HG02571 (cell line): ENCODE measurements at regions not wholly inside any gene's neighbourhood (a gene's known extent, or its start where the extent isn't known, plus 50 kb on each side); places are given as distances from the start of the nearest gene placed in this dataset.
"Not testable (repeated sequence)": the region's sequence is repeated elsewhere in the genome, so short reads cannot be mapped to it uniquely, and the experiment has no call there.

Source experiments
- ATAC-seq: cut with Tn5 transposase; IDR thresholded peaks from one replicate; pipeline ENCODE4 v1.9.1; 2021; ENCODE audit warnings: mild to moderate bottlenecking, moderate library complexity; ENCODE audit not compliant: unreplicated experiment

DNA sequence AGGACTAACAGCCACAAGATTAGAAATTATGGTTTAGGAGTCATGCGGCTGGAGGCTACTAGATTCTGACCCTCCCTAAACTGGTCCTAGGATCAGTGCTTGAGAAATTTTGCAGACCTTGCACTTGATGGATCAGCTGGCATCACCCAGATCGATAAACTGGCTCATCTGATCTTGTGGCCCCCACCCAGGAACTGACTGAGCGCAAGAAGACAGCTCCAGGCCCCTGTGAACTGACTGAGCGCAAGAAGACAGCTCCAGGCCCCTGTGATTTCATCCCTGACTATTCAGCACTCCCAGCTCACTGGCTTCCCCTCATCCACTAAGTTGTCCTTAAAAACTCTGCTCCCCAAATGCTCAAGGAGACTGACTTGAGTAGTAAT is 67.8 kb downstream of the MRPL36 start:
- not testable (repeated sequence) for ATAC-seq

DNA sequence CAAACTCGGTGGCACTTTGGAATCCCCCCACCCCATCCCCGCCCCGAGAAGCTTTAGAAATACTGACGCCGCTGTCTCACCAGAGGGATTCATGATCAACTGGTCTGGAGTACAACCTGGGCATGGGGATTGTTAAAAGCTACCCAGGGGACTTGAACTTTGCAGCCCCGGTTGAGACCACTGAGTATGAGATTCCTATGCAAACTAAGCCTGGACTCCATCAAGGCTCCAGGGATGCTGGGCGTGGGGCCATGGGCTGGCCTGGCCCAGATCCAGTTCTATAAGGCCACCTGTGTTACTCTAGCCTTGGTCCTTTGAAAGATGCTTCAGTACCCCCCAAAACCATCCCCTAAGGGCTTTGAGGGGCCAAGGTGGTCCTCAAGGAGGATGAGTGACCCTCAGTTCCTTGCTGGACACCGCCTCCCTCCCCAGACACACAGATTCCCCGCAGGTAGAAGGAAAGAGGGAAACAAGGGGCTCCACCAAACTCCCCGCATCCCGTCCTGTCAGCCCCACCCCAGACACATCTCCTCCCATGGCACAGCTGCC is 68.5 kb downstream of the MRPL36 start:
- no peak for ATAC-seq

DNA sequence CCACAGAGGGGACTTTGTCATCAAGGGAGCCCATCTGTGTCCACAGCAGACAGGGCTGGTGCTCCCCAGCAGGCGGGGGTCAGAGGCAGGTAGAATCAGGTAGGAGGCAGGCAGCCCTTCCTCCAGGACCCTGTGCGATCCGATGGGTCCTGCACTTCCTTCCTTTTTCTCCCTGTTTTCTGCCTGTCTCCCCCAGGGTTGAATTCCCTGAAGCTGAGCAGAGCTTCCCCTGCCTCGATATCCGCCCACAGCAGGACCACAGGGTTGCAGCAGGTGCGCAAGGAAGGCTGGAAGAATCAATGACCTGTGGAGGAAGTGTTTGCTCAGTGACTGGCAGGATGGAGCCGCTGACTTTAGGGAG is 69.2 kb downstream of the MRPL36 start:
- no peak for ATAC-seq

DNA sequence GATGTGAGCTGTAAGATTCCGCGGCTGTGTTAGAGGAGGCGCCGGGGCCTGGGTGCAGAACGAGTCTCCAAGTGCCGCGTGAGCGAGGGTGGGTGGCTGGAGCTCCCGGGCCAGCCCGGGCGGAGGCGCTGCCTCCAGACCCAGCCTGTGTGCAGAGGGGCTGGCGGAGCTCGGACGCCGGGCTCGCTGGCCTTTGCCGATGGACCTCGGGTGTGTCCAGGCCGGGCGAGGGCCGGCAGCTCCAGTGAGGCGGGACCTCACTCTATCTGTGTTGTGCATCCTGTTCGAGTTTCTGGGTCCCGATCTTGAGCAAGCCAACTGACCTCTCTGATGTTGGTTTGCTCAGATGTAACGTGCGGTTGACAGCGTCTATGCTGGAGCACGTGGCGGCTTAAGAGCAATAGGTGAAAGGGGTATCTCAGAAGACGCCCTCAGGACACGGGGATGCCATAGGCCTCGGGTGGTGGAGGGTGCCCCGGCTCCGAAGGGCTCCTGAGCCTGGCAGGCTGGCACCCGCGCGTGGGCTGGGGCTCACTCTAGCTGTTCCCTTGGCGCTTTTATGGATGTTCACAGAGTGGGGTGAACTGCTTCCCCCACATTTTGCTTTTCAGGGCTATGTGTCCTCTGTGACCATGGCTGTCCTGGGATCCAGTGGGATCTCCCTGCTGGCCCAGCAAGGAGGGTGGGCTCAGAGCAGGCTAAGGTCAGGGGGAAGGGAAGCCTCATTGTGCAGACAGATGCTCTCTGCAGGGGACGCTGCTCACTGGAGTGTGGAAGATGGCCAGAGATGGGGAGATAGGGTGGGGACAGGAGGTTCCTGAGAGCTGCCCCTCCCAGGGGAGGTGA is 69.8 kb downstream of the MRPL36 start:
- no peak for ATAC-seq

DNA sequence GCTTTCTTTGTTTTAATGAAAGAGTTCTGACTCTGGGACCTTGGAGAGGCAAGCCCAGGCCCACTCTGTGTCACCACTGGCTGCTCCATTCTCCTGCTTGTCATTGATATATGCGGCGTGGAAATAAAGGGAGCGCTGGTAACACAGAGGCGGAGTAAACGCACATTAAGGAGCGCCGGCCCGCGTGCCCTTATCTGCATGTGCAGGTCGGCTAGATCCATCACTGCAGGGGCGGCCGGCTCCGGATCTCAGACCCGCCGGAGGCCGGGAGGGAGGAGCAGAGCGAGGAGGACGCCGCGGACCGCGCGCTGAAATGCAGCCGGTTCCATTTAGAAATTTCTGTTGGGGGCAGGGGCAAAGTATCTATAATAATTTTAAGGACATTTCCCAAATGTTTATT is 70.8 kb downstream of the MRPL36 start:
- ATAC-seq: no peak

DNA sequence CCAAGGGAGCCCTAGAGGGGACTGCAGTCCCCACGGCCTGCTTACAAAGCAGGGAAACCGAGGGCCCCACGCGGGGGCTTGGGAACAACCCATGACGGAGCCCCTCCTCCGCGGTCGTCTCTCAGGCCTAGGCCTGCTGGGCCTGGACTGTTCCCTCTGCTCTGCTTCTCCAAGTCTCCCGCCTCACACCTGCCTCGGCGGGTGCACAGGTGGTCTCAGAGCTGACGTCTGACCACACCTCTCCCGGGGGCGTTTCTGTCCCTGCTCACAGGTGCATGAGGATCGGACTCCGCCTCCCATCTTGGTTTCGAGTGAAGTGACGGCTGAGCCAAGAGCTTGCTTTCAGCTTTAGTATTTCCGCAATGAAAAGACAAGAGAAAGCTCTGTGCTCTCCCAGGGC is 72.1 kb downstream of the MRPL36 start:
- ATAC-seq: no peak

DNA sequence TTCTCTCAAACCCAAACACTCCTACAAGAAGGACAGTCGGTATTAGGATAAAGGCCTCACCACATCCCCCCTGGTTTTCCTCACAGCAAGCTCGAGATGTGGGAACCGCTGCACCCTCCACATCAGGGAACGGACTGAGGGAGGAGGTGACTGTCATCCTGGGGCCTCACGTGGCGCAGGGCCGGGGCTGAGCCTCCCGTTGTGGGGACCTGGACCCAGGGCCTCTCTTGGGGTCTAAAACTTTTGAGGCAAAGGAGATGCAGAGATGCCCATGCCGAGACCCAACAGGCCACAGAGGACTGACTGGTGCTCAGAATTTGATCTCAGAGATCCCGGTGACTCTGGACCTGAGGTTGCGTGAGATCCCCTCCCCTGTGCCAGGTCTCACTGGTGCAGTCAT is 72.7 kb downstream of the MRPL36 start:
- no peak for ATAC-seq

DNA sequence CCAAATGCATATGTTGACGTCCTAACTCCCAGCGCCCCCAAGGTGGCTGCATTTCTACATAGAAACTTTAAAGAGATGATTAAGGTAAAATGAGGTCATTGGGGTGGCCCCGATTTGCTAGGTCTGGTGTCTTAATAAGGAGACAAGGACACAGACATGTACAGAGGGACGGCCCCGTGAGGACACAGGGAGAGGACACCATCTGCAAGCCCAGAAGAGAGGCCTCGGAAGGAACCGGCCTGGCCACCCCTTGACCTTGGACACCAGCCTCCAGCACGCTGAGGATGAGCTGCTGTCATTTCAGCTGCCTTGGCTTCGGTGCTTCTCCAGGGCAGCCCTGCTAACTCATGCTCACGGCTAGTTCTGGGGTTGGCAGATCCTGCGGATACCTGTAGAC is 73.2 kb downstream of the MRPL36 start:
- no peak for ATAC-seq

DNA sequence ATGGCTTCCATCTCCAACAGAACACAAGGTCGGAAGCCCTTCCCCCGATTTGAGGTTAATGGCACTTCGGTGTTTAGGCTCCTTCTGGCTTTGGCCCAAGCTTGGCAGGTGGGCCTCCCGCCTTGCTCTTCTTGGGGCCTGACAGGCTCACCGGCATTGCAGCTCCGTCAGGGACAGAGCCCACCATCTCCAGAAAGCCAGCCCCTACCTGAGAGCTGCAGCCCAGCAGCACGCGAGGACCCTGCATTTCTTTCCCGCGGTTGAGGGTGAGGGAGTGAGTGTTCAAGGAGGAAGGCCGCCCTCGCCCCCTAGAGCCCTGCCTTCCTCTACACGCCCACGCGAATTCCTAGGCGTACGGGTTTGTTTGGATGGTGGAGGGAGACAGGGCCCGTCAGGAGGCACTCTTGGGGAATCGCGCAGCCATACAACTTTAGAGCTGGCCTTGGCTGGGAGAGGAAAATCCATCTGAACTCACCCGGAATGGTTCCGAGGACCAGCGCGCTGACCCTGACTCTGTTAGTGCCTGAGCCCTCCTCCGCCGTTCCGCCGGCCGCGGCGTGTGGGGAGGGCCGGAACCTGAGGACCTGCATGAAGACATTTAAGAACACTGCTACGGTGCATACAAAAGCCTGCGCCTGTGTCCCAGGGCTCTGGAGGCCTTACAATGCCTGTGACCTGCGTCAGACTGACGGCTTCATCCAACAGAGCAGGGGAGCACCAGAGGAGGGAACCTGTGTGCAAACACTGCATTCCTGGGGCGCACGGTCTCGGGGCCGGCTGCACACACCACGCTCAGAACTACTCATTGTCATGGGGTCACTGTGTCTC is 73.8 kb downstream of the MRPL36 start:
- no peak for ATAC-seq

DNA sequence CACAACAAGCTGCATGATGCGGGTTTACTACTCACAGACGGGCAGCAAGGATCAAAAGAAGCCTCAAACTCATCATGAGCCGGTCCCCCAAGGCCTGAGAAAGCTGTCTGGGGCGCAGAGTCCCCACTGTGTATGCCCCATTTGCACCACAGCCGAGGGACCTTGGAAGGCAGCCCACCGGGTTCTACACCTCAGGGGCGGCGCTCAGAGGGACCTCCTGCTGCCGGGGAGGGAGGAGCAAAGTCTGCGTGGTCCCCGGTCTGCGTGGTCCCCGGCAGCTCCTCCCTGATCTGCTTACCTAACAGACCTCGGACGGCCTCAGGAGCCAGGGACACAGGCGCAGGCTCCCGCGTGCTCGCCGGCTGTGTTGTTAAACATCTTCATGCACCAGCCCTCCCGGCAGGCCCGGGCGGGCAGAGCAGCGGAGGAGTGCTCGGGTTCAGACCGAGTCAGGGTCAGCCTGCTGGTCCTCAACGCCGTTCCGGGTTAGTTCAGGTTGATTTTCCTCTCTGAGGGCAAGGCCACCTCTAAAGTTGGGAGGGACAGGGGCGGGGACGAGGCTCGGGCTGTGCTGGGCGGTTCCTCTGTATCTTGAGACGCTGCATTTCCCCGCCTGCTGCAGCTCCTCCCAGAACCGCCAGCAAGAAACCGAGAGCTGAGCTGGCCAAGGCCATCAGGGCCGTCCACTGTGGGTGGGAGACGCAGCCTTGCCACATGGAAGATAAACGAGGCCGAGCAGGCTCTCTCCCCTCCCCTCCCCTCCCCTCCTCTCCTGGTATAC is 74.6 kb downstream of the MRPL36 start:
- ATAC-seq: no peak

DNA sequence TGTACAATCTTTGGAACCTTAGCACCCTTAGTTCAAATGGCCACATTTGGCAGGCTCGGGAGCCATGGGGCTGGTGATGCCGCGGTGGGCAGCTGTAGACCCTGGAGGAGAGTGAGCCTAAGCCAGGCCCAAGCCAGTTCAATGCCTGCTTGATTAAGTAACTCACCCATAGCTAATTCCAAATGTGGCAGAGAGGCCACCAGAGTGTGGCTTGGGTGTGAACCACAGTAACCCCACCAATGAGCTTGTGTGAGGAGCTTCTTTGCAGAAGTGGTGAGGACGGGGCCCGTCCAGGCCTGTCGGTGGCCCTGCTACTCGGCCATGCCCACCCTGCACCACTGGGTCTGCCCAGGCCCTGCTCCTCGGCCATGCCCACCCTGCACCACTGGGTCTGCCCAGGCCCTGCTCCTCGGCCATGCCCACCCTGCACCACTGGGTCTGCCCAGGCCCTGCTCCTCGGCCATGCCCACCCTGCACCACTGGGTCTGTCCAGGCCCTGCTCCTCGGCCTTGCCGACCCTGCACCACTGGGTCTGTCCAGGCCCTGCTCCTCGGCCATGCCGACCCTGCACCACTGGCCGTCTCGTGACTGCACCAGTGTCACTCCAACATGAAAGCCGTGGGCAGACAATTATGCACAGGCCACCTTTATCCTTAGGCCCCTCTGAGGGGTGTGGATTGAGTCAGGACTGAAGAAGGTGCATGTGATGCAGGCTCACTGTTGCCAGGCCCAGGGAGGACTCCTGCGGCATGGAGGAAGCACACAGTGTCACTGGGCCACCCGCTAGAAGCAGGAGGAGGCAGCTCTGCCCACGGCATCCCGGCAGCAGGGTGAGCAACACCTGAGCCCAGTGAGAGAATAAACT is 75.4 kb downstream of the MRPL36 start:
- no peak for ATAC-seq

DNA sequence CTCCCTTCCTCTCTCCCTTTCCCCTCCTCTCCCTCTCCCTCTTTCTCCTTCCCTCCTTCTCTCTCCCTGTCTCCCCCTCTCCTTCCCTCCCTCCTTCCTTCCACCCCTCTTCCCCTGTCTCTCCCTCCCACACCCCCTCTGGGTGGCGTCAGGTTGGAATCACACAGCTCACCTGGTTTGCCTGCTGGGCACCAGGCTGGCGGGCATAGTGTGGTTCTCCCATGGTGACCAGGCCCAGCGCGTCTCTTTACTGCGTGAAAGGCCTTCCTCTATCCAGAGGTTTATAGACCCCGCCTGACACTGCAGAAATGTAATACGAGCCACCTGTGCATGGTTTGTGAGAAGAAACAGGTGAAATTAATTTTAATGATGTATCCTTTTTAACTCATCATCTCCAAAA is 76.2 kb downstream of the MRPL36 start:
- no peak for ATAC-seq

DNA sequence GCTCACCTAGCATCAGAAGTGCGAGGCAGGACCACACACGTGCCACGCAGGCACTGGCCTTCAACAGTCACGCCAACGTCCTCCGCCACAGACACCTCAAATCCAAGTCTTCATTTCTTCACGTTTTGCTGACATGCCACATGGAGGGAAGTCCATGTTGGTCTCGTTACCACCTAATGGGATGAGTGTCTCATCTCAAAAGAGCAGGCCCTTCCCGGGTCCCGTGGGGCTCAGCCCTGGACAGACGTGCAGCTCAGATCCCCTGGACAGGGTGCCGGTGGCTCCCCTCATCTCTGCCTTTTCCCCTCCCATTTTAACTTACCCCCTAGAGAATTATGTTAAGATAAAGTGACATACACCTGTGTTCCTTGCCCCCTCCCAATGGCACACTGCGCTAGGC is 76.8 kb downstream of the MRPL36 start:
- no peak for ATAC-seq

DNA sequence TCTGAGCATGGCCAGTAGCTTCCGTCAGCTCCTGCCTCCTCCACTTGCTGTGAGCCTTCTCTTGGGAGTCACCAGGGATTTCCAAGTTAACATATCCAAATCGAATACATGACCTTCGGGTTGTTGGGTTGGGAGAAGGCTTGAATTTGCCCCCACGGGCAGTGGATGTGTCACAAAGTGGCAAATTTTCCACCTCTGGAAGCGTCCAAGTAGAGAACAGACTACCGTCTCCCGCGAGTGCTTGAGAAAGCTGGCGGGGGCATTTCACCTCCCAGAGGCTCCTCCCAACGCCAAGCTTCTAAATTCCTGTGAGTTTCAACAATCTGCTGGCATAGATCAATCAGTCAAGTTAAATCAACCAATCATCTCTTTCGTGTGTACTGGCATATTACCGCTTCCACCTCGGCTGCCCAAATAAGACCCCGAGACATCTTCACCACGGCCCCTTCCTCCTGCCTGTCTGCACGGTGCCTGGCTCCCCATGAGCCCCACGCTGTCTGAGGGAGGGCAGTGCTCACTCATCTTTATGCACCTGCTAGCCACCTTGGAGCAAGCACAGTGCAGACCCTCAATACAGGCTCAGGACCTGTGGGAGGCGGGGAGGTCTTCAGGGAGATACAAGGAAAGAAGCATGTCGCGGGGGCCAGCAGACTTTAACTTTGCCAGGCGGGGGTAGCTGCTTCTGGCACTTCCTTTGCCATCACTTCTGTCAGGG is 79.1 kb downstream of the MRPL36 start:
- ATAC-seq: no peak

DNA sequence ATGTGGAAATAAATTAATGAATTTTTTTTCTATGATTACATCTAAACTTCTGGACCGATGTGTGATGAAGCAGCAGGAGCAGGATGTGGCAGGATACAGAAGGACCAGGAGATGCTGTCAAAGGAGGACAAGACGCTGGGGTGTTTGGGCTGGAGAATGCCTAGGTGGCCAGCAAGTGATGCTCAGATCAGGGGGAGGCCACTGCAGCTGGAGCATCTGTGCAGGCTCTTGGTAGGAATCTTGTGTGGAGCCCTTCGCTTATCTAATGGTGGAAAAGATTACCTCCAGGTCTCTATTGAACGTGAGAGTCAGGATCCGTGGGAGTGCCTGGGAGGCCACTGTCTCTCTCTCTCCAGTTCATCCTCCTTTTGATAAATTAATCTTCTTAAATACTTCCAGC is 79.8 kb downstream of the MRPL36 start:
- ATAC-seq: no peak

DNA sequence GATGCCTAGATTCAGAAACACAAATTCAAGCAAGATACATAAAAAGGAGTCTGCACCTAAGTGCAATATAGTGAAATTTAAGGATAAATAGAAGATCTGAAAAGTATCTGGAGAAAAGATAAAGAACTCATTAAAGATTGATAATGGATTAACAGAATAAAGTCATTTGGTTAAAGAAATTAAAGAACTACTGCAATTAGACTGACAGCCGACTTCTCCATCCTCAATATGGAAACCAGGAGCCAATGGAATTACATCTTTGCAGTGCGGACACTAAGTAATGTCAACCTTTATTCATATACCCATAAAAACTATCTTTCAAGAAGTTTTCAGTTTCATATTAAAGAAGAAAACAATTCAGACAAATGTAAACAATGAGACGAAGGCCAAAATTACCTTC is 81.0 kb downstream of the MRPL36 start:
- ATAC-seq: no peak

DNA sequence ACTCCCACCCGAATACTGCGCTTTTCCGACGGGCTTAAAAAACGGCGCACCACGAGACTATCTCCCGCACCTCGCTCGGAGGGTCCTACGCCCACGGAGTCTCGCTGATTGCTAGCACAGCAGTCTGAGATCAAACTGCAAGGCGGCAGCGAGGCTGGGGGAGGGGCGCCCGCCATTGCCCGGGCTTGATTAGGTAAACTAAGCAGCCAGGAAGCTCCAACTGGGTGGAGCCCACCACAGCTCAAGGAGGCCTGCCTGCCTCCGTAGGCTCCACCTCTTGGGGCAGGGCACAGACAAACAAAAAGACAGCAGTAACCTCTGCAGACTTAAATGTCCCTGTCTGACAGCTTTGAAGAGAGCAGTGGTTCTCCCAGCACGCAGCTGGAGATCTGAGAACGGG is 89.5 kb downstream of the MRPL36 start:
- not testable (repeated sequence) for ATAC-seq

DNA sequence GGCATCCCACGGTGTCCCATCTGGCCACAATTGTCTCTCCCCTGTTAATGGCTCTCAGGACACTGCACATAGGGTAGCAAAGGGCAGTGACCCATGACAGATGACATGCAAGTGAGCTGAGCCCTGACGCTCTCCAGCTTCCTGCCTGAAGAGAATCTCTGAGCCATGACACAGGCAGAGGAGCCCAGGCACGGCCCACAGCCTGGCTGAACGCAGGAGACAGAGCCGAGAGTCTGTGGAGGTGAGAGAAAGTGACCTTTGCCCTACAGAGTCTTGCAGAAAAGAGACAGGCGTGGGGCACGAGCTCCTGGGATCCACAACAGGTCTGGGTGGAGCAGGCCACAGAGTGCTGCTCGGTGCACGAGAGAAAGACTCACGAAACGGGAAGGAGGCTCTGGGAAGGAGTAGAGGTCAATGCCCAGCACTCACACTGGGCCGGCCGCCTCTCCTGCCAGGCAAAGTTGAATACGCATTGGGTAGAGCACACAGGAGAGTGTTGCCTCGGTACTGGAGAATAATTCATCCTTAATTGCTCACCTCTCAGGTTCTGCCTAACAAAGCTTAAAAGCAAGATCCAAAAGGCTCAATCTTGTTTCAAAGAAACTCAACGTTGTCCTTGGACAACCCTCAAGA is 90.3 kb downstream of the MRPL36 start:
- no peak for ATAC-seq

DNA sequence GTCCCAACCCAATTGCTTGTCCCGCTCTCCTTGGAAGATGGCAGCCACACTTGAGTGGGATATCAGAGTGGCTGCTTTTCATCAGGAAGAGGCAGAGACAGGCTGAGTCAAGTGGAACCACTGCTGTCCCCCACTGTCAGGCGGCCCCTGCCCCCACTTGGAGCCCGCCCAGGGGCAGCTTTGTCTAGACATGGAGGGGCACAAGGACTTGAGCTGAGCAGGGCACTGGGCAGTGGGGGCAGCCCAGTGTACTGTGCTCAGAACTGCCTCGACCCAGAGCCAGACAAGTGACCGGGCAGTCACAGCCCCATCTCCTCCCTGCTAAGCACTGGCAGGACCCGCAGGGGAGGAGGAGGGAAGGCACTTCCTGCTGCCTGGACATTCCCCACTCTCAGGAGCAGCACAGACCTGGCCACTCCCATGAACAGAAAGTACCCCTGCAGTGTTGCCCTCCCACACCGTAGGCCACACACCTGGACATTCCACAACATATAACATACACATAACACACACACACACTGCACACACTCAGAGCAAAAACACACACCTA is 91.0 kb downstream of the MRPL36 start:
- no peak for ATAC-seq
